Prostate gland (tissue), 2 donors: ENCODE measurements at regions not wholly inside any gene's neighbourhood (a gene's known extent, or its start where the extent isn't known, plus 50 kb on each side); places are given as distances from the start of the nearest gene placed in this dataset.

Experiments used
- CTCF ChIP-seq, 4 experiments: fragments of 200-600 bp in 2 of 4; fragments of 450-650 bp in 2 of 4; sonication (generic) in 2 of 4; IDR thresholded peaks; 1 replicate in 3 of 4; 2 replicates in 1 of 4; pipeline ENCODE4 v1.5.1; 2016 to 2019; ENCODE audit warnings: antibody characterized with exemption in 4 of 4, mild to moderate bottlenecking in 2 of 4, moderate library complexity in 2 of 4
- POLR2A ChIP-seq: fragments of 450-650 bp; IDR thresholded peaks from one replicate; pipeline ENCODE4 v1.6.1; 2016; ENCODE audit warnings: antibody characterized with exemption, mild to moderate bottlenecking
- POLR2AphosphoS5 ChIP-seq: sonication (generic); formaldehyde crosslinking; IDR thresholded peaks from one replicate; pipeline ENCODE4 v1.6.1; 2017; ENCODE audit warnings: antibody characterized with exemption

GRCh38 chr2:41078341-41078740 is 626.5 kb upstream of the SLC8A1 start:
- TF ChIP-seq CTCF (IDR thresholded peaks at IDR 0.05) (no peak), POLR2A (no peak), POLR2AphosphoS5 (no peak)
